T1000 (cell line): ENCODE measurements at regions not wholly inside any gene's neighbourhood (a gene's known extent, or its start where the extent isn't known, plus 50 kb on each side); places are given as distances from the start of the nearest gene placed in this dataset.

Experiments used
- DNase-seq: peaks from one replicate; lab custom pipeline; 2025; ENCODE audit warnings: mixed read lengths; lab: John Stamatoyannopoulos, UW

DNA sequence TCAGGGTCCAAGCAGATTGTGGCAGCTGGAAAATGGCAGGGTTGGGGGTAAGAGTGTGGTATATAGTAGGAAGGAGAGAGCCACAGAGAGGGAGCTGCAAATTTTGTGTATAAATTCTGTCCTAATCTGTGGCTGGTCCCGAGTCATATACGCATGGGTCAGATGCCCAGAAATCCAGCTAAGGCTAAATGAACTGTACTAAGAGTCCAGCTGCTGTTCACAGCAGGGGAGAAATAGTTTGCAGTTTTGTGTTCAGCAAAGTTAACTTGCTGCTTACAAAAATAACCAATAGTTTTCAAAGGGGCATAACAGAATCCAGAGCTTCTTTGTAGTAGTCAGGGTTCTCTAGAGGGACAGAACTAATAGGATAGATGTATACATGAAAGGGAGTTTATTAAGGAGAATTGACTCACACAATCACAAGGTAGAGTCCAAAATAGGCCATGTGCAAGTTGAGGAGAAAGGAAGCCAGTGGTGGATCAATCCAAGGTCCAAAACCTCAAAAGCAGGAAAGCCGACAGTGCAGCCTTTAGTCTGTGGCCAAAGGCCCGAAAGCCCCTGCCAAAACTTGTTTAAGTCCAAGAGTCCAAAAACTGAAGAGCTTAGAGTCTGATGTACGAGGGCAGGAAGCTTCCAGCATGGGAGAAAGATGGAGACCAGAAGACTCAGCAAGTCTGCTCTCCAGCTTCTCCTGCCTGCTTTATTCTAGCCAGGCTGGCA lies 146.1 kb upstream of the KBTBD8 start:
- DNase-seq, result no peak

DNA sequence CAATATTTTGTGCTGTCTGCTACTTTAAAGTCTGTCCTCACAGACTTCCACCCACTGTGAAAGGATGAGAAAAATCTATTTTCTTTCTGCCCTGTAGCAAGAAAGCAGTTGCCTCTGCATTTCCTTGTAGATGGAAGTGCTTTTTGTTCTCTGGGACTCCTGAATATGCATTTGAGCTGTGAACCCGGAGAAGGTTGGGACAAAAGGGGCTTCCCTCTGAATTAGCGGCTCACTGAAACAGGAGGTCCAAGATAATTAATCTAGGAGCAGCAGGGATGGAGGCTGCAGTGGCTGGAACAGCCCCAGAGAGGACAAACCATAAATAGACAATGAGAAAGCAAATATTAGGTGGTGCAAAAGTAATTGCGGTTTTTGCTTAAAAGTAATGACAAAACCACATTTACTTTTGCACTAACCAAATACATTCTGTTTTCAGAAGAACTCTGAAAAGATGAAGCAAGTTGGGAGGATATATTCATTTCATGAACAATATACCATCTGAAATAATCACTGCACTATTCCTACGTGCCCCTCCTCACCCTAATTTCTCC lies 143.4 kb upstream of the KBTBD8 start:
- DNase-seq, result no peak

DNA sequence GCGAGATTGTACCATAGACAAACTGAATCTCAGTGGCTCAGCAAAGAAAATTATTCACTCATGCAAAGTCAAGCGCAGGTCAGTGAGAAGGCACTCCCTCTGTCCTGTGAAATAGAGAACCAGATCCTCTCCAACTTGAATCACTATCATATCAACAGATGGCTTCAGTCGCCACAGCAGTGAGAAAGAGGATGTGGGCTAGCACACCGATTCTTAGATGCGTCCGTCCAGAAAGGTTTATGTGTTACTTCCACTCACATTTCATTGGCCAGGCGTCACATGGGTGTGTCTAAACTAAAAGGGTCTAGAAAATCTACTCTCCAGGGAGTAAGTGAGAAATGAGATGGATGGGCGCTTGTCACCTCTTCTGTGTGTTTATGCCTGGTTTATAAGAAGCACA lies 141.6 kb upstream of the KBTBD8 start:
- no peak for DNase-seq

DNA sequence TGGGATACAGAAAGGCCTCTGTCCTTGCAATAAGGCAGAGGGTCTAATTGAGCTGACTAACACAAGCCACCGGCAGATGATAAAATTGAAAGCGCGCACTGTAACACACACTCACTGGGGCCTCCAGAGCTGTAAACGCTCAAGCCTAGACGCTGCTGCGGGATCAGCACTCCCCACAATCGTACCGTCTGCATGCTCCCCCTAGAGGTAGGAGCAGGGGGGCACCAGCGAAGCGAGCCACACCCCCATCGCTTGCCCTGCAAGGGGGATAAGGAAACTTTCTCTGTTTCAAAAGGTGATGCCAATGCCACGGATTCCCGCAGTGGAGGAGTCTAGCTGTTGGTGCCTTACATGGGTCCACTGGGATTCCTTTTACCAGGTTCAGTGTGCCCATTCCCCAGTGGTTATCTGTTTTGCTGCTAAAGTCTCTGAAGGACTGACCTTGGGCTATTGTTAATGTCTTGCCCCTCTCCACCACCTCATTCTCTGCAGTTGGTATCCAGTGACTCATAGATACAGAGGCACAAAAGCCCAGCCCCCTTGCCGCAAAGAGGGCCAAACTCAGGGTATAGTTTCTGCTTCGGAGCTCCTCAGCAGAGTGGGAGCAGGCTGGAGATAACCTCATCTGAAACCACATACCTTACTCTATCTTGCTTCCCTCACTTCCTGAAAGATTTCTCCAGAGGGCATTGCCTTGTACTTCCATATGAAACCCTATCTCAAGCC lies 139.3 kb upstream of the KBTBD8 start:
- DNase-seq, result no peak

DNA sequence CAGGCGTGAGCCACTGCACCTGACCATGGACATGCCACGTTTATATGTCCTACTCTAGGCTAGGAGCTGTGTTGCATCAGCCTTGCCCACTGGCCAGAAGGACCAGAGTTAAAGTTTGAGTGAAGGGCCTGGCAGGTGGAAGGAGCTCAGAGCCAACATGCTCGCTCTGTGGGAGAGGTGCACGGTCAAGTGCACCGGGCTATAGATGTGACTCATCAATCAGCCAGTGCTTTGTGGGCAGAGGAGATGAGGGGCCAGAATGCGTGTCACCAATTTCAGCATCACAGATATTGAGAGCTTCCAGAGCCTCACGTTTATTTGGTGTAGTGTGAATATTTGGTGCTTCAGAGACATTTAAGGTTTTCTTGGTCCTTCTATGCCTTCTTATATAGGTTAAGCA lies 137.3 kb upstream of the KBTBD8 start:
- no peak for DNase-seq

GRCh38 chr3:66863205-66864111 lies 134.6 kb upstream of the KBTBD8 start:
- no peak for DNase-seq

DNA sequence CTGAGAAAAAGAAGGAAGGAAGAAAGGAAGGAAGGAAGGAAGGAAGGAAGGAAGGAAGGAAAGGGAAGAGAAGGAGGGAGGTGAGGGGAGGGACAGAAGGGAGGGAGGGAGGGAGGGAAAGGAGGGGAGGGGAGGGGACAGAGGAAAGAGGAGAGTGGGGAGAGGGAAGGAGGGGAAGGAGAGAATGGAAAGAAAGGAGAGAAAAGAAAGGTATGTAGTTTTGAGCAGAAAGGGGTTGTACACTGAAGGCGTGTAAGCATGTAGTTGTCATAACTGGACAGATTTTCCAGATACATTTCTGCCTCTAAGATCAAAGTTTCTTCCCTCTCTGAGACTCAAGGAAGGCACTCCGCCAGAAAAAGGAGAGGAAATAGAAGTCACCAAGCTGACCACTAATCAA lies 113.4 kb upstream of the KBTBD8 start:
- no peak for DNase-seq

DNA sequence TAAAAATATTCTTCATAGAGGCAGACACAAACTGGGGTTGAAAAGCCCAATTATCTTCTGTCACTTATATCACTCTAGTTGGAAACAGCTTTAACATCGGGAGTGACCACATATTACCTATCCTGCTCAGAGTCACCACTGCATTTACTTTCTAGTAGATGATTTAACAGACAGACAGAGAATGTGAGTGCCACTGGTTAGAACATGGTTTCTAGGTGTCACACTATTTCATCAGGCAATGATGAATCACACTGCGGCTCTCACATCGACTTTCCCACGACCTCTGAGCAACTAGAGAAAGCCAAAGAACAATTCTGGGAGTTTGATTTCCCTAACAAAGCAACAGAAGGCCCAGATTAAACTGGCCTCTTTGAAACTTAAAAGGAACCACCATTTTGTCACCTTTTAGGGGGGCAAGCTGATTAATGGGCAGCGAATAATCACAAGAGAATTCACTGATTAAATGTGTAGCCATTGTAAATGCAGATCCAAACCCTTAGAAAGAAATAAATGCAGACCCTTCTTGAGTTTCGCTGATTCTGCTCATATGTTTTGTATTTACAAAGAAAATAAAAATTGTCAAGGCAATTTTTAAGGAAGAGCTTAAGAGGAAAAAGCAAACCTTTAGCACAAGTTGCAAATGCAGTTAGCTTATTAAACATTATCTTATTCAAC lies 112.6 kb upstream of the KBTBD8 start:
- DNase-seq, result no peak

DNA sequence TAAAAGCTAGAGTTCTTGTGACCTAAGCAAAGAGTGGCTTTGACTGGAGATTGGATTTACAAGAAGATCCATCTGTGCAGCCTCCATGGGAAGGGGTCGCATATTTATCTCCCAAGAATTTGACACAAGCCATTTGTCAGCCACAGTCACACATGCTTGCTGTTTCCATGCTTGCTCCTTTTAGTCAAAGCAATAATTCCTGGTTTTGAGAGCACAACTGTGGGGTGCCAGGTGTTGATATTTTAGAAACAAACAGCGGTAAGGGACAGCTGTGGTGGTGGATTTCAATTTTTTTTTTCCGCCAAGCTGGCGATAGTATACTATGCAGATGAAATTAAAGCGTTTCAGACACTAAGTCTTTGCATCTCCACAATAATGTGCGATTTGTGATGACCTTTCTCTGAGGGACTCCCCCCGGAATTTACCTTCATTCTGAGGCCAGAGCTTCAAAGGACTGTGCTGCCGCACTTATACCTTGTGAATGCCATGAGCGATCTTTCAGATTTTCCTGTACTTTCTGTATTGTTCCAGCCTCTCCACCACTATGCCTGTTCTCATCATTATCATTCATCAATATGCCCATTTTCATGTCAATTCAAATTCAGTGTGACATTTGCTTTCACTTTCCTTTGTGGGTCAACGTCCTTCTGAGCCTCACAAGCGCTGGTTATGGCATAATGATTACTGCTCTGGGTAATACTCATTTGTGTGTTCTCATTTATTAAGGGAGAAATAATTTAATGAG lies 108.2 kb upstream of the KBTBD8 start:
- DNase-seq, result no peak

GRCh38 chr3:66898155-66898554 lies 100.0 kb upstream of the KBTBD8 start:
- DNase-seq, result no peak

DNA sequence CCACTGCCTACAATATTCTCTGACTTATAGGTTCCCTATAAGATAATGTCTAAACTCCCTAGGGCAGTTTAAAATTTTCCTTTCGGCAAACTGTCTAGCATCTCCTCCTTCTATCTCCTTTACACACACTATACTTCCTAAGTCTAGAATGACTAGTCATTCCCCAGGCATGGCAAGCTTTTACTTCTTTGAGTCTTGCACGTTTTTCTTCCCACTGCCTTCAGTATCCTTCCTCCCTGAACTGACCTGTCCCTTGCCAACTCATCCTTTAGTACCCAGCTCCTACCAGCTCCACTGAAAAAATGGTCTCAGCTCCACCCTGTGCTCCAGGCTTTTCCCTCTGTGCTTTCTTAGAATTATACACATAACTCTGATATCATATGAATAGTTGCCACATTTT lies 93.8 kb upstream of the KBTBD8 start:
- no peak for DNase-seq

GRCh38 chr3:66904831-66905493 lies 93.1 kb upstream of the KBTBD8 start:
- no peak for DNase-seq

DNA sequence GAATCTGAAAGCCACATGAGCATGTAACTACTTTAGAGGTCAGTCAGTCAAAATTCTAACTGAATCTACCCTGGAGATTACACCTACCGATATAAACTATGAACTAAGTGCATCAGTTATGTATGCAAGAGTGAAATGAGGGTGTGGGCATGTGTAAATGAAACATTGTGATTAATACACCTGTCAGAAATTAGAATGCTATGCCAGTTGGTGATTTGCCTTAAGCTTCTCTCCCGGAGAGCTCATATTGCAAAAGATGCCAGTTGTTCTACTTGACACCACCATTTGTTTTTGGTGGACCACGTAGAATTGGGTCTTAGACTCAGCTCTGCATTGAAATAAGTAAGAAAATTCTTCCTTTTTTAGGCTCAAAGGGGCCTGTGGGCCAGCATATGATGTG lies 91.0 kb upstream of the KBTBD8 start:
- no peak for DNase-seq

DNA sequence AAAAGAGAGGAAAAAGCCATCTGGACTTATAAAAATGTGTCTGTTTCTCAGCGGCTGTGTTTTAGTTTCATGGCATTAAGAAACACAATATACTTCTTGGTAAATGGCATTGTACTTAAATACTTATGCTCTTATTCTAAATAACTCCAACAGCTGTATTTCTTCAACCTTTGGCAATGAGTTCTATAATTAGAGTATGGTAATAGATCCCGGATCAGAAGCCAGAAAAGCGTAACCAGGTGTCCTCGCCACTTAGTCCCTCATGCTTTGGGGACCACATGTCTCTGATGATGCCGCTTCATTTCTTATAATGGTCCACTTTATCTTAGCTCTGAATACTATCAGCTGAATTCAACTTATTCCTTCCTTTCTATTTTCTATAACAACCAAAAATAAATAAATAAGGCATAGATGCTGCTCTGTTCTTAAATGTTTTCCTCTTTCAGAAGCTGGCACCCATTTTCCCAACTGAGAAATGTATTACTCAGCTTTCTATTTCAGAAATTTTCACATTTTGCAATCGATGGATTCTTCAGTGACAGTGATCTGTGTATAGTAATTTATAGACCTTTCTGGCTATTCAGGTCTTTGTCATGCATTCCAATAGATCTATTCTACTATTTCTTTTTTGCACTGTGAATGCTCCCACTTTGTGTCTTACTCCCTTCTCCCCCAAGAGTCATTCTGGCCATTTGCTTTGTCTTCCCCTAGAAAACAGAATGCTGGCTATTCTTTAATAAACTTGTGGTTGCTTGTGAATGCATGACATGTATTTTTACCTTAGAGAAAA lies 87.6 kb upstream of the KBTBD8 start:
- DNase-seq, result no peak

- DNase-seq, result no peak
Observed at GRCh38 chr3:66912306-66912705, 85.8 kb upstream of the KBTBD8 start.

- DNase-seq, result no peak
Observed at GRCh38 chr3:66922058-66922457, 76.0 kb upstream of the KBTBD8 start.

DNA sequence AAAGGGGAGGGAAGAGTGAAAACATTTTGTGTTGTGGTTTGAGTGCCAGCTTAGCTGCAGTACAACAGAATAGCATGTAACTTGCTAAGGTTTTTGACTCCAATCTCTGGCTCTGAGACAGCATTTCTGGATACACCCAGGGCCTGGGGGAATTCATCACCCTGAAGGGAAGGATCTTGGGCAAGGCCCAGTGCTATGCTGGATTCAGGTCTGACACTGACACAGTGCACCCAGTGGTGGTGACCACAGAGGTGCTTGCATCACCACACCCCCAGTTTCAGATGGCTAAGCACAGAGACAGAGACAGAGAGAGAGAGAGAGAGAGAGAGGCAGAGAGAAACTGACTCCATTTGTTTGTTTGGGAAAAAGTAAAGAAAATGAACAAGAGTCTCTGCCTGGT lies 74.1 kb upstream of the KBTBD8 start:
- DNase-seq, result no peak

DNA sequence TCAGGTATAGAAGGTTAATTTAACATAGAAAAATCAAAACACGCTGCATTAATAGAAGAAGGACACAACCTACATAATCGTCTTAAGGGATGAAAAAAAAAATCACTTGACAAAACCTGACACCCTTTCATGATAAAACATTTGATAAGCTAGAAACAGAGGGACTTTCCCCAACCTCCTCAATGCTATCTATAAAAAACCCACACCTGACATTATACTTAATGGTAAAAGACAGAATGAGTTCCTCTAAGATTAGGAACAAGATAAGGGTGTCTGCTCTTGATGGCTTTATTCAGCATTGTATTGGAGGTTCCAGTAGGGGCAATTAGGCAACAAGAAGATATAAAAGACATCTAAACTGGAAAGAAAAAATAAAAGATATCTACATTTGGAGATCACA lies 69.9 kb upstream of the KBTBD8 start:
- DNase-seq, result no peak

DNA sequence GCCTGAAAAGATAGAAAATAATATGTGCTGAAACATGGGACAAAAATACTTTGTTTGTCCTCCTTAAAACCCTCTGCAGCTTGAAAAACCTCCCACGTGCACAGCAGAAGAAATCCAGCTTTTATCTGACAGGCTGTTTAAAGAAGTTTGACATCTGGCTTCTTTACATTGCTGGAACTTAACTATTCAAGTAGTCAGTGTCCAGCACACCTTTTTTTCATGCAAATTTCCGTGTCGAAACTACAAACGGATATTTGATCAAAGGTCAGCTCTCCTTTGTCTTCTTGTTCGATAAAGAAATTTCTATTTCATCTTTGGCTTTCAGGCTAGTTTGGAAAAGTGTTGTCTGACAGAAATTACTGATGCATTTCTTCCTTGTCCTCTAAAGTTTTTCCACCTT lies 66.8 kb upstream of the KBTBD8 start:
- DNase-seq, result no peak

DNA sequence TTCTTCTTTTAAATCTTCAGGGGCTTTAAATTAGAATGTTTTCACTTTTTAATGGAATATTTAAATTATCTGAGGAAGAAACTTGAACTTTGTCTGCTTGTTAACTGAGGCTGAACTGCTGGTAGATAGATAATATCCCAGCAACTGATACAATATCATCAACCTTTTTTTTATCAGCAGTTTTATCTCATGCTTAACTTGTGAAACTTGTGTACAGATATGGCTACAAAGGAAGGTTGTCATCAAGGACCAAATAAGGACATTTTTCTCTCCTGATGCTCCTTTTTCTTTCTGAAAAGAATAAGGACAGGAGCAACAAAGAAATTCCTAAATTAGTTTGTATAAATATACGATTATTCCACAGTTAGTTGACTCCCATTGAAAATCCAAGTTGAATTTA lies 66.4 kb upstream of the KBTBD8 start:
- DNase-seq, result no peak
